Left forelimb (tissue), 1 donor: ENCODE measurements at regions not wholly inside any gene's neighbourhood (a gene's known extent, or its start where the extent isn't known, plus 50 kb on each side); places are given as distances from the start of the nearest gene placed in this dataset.
"Not testable (repeated sequence)": the region's sequence is repeated elsewhere in the genome, so short reads cannot be mapped to it uniquely, and the experiment has no call there.

Experiments used
- DNase-seq: peaks from one replicate; pipeline ENCODE4 v3.0.0-alpha.2; 2018; ENCODE audit warnings: low spot score

DNA sequence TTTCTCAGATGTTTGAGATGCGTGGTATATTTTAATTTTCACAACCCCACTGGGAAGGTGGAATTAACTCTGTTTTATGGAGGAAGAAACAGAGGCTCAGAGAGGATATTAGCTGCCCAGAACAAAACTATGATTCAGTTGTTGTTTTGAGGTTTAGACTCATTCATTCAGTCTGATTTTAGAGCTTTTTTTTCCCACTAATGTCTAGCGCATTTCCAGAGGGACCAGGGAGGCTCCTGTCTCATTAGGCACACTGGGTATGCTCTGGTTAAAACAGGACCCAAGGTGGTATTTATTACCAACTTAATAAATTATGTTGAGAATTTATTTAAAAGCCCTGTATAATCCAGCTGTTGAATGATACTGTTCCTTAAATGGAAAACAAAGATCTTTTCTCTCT lies 272.0 kb upstream of the RGMA start:
- no peak for DNase-seq

DNA sequence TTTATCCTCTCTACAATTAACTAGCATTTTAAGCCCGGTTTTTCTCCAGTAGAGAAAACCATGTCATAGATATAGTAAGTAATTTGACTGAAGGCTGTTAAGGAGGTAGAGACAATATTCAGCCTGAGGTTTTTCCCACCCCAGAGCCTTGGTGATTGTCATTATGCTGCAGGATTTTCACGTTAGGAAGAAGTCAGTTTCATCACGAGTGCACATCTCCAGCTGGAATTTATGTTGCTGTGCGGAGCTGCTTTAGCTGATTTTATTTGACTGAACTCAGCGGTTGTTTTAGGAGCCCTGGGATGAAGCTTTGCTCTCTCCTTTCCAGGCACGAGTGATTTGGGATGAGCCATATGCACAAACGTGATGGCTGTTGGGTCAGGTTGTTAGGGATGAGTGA lies 271.3 kb upstream of the RGMA start:
- no peak for DNase-seq

DNA sequence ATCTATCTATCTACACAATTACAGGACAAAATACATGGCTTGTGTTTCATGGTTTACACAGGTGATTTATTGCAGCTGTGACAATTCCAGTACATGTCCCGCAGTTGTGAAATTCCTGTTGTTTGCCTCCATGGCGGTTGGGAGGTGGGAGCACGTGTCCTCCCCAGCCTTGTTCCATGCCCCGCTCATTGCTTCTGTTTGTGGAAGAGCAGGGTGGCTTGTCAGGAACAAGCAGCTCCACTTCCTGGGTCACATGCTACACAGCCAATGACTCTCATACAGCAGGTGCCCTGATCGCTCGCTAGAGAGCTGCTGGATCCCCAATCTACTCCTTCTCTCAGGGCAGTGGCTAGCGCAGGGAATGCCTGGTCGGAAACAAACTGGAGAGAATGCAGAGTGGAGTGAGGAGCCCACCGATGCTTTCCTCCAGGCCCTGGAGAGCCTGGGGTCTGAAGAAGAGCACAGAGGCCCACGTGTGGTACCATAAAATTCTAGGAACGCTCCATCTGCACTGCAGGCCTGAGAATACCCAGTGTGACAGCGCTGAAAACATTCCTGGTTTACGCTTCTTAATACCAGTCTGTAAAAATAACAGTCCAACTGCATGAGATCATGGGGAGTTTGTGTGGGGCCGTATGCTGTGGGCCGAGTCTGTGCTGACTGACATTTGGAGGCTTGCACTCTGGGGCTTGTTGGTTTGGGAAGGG lies 270.6 kb upstream of the RGMA start:
- no peak for DNase-seq

DNA sequence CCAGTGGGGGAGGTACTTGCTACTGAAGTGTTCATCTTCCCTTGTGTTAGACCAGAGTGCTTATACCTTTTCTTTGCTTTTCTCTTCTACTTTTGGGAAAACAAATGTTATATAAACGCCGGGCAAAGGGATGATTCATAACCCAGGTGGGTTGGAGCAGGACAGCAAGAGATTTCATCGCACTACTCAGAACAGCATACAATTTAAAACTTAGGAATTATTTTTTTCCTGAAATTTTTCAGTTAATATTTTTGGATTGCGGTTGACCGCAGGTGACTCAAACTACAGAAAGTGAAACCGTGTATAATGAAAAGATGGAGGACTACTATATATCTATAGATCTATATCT lies 270.0 kb upstream of the RGMA start:
- no peak for DNase-seq

DNA sequence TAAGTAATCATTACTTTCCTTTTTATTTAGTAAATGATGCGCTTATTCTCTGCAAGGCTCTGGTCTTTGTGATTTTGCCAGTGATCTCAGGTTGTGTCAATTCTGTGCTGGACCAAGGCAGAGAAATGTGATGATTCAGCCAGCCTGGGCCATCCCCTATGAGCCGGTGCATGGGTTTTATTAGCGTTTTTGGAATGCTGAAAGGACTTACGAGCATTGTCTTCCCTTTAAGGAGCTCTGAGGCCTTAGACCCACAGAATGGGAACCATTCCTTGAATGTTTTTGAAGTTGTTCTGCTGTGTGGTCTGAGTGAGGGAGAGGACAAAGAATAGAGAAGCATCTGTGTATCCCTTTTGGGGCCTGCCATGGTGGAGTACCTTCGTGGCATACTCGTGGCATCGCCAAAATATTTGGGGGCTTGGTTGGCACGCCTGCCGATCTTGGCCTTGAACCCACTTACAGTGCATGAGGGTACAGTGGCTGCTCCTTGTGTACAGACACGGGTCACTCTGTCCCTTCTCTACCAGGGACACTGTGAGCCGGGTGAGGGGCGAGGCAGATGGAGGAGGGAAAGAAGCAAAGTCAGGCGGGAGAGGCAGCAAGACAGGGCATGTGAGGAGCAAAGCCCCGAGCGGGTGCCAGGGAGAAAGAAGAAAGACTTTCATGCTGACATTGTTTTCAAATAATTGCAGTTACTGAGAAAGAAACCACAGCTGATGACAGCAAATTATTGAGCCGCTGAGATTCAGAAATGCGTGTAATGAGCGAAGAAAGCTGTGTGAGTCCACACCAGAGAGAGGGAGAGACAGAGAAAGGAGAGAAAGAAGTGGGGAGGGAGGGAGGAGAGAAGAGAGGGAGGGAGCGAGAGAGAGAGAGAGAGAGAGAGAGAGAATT lies 269.4 kb upstream of the RGMA start:
- no peak for DNase-seq

DNA sequence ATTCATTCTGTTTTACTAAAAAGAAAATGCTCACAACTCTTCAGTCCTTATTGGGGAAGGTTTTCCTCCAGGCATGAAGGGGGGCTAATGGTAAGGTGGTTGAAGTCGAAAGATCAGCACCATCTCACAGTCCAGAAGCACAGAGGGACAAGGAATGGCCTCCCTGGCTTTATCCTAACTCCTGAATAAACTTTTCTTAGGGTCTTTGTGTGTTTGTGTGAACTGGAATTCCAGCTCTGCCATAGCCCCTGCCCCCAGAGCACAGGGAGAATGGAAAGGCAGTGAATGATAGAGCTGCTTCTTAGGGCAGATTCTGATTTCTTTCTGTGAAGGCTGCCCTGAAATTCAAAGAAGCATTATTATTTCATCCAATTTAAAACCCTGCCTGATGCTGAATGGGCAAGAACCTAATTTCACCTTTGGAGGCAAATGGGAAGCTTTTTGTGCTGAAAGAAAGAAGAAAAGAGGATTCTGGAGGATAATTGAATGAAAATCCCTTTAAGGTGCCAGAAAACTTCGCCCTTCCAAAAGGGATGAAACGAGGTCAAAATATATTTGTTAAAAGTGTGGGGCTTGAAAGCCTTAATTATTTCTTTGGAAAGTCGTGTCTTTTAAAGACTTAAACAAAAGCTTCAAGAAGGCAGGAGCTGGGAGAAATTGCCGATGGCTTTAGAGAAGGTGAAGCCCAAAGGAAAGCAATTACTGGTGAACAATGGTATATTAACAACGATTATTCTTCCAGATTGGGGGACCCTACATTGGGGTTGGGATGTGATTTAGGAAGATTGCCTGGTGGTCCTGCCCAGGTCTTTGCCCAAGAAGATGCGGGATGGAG lies 259.9 kb upstream of the RGMA start:
- no peak for DNase-seq

DNA sequence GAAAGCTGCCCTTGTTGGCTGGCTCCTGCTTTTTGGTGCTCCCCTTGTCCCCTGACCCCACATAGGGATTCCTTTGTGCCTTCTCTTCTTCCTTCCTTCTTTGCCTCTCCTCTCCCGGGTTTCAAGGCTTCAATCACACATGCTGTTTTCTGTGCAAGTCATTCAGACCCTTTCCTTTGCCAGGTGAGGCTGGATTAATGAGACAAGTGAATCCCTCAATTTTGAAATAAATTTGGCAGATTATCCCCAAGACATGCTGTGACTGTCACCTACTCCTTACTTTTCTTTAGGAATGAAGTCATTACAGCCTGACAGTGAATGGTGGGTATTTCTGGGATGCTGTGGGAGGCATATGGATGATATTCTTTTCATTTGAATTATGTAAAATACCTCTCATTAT lies 259.0 kb upstream of the RGMA start:
- no peak for DNase-seq

DNA sequence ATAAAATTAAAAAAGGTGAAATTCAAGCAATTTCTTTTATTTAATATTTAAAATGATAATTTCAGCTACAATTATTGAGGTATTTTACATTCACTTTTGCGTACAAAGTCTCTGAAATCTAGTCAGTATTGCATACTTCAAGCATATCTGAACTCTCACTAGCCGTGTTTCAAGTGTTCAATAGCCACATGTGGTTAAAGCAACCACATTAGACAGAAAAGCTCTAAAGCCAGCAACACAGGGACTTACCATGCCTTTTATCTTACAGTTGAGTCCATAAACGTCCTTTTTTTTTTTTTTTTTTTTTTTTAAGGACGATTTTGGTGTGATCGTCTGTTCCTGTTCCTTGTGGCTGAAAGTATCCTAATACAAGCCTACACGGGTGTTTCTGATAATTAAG lies 257.0 kb upstream of the RGMA start:
- DNase-seq = no peak

DNA sequence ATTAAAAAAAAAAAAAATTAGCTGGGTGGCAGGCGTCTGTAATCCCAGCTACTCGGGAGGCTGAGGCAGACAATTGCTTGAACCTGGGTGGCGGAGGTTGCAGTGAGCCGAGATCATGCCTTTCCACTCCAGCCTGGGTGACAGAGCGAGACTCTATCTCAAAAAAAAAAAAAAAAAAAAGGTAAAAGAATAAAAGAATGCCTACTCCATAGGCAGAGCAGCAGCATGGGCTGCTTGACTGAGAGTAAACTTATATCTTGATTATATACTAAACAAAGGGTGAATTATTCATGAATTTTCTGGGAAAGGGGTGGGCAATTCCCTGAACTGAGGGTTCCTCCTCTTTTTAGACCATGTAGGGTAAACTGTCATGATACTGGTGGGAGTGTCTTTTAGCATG lies 254.4 kb upstream of the RGMA start:
- not testable (repeated sequence) for DNase-seq

DNA sequence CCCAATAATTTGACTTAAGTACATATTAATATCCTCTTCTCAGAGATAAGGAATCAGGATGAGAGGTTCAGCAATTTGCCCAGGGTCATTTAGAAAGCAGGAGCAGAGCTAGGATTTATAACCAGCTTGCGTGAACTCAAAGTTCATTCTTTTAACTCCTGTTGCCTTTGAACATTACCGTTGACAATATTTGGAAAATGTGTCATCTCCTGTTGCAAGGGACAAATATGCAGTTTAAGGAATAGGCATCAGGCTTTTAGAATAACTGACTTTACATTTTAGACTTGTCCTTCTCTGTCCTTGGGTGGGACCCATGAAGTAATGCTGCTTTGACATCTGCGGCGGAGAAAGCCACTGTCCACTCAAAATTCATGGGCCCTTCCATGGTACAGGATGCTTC lies 252.2 kb upstream of the RGMA start:
- DNase-seq = no peak

DNA sequence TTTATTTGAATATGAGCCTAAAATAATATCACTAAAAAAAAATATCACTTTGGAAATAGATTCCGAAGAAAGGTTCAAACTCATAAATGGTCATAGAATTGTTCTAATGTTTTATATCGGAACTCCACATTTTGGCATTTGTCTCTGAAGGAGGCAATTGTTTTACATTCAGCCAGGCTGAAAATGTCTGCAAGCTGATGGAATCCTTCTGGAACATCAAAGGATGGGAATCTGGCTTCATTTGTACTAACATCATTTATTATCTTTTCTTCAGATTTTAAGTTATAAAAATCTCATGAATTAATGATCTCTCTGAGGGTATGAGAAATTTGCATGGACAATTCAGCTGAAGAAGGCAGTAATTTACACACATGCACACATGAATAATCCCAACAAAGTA lies 251.4 kb upstream of the RGMA start:
- DNase-seq = no peak

DNA sequence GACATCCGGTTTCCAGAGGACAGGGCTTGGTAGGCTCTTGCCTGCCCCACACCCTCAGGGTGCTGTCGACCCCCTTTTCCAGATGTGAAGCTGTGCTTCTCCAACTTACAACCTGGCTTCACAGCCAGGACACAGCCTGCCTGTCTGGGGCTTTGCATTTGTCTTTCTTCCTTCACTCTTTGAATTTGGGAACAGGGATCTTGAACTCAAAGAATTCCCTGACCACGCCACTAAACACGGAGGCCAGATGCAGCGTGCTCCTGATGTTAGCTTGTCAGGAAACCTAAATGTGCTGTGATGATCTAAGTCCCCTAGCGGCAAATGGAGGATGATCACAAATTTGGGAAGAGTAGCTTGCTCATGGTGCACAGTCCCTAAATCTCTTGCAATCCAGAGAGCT lies 244.8 kb upstream of the RGMA start:
- no peak for DNase-seq

DNA sequence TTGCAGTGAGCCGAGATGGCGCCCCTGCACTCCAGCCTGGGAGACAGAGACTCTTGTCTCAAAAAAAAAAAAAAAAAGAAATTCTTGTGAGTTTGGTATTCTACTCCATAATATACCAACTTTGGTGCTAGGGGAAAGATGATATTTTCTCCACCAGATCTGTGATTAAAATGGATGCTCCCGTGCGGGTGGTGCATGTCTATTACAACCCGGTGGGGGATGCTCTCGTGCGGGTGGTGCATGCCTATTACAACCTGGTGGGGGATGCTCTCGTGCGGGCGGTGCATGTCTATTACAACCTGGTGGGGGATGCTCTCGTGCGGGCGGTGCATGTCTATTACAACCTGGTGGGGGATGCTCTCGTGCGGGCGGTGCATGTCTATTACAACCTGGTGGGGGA lies 244.1 kb upstream of the RGMA start:
- DNase-seq = not testable (repeated sequence)

DNA sequence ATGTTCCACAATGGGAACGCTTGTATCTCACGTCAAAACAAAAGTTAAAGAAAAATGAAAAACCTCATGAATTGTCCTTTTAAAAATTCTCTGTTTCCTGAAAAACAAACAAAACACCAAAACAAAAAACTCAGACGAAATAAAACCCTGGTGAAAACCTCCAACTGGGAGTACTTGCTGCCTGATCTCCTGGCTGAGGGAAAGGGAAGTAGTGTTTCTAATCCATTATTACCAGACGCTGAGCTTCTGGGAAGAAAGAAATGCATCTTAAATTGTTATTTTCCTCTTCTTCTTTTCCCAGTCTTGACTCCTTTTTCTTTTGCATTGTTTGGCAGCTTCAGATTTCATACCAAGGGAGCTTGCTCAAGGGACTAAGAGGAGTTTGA lies 243.2 kb upstream of the RGMA start:
- no peak for DNase-seq

DNA sequence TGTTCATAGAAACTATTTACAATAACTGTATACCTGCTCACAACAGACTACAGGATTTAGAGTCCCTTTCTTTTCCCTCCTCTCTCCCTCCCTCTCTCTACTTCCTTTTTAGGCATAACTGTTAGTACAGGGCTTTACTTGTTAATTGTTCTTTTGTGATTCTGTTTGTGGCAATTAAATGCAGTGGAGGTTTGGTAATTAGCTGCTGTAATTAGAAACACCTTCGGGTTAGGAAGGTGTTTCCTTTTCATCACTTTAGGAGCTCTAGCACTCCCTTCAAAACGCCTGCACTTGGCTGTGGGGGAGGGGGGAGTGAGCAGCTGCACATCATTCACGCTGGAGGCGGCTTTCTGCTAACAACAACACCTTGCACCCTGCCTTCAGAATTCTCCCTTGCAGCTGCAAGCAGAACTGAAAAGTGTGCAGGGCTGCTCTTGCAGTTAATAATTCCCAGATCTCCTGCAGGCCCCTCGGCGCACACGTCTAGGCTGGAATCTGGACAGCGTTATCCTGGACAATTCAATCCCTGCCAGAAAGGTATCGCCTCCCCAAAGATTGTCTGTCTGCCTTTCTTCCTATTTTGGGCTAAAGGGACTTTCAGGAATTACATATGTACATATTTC lies 242.6 kb upstream of the RGMA start:
- DNase-seq = peak; percentile 73

DNA sequence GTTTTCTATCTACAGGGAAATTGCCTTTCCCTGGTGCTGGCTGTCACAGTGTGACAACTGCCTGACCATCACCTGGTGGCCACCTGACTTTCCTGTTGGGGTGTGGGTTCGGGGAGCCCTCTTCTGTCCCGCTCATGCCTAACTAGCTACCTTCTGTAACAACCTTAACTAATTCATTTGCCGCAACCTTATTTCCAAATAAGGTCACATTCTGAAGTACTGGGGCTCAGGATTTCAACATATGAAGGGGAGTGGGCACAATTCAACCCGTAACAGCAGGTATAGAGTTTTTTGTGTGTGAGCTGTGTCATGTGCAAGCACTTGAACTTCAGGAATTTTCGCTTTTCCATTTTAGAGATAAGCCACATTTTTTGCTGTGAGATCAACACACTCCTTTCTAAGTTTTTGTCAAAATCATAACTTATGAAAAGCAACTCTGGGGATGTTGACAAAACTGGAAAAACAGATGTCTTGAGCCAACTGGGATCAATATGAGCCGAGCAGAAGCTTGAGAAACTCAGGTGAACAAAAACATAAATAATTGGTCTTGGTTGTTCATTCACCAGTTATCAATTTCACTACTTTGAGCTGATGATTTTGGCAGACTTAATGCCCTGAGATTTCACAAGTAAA lies 242.0 kb upstream of the RGMA start:
- no peak for DNase-seq

DNA sequence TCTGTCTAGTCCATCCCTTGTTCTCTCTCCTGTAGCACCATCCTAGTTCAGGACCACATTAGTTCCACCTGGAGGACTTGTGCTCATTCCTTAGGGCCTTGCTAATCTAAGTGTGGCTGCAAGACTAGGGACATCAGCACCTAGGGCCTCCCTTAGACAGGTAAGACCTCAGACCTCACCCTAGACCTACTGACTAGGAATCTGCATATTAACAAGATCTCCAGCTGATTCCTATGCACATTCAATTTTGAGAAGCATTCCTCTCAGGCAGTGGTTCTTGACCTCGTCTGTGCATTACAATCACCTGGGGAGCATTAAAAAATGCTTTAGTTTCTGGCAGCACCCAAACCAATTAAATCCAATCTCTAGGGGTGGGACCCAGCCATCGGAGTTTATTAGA lies 238.4 kb upstream of the RGMA start:
- DNase-seq = no peak

DNA sequence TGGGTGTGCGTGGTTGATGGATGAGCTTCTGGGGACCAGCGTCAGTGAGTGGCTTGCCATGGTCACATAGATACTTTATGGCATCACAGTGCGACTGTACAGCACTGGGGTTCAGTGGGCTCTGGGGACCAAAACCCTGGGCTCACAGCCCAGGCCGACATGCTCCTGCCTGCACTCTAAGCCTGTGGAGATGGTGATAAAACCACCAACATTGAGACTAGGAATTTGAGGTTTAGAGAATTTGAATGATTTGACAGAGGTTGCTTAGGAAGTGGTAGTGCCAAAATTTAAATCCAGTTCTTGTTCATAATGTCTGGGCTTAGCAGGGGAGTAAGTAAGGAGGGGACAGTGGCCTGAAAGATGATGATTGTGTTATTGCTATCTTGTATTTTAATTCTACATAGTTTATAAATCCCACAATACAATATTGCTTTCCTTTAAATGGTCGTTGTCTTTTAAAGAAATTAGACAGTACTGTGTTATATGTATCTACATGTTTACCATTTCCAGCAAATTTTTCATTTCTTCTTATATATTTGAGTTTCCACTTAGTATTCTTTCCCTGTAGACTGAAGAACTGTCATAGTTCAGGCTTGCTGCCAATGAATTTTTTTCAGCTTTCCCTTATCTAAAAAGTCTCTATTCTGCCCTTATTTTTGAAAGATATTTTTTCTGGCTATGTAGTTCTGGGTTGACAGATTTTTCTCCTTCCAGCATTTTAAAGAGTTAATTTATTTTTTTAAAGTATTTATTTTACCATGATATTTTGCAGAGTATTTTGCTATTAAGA lies 235.4 kb upstream of the RGMA start:
- no peak for DNase-seq

DNA sequence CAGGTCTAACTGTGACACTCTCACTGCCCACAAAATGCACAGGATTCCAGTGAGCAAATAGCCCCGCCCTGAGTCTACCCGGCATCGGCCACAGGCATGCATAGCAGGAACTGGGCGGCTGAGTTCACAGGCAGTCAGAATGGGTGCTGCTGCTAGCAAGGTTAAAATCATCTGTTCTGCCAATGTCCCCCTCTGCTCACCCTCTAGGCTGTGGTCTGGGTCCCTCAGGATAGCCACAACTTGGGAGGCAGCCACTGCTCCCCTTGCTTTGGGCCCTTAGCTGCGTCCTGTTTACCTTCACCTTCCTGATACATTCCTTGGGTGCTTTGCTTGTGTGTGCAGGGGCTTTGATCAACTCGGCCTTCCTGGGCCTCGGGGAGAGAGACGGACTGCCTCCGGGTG lies 232.9 kb upstream of the RGMA start:
- no peak for DNase-seq

DNA sequence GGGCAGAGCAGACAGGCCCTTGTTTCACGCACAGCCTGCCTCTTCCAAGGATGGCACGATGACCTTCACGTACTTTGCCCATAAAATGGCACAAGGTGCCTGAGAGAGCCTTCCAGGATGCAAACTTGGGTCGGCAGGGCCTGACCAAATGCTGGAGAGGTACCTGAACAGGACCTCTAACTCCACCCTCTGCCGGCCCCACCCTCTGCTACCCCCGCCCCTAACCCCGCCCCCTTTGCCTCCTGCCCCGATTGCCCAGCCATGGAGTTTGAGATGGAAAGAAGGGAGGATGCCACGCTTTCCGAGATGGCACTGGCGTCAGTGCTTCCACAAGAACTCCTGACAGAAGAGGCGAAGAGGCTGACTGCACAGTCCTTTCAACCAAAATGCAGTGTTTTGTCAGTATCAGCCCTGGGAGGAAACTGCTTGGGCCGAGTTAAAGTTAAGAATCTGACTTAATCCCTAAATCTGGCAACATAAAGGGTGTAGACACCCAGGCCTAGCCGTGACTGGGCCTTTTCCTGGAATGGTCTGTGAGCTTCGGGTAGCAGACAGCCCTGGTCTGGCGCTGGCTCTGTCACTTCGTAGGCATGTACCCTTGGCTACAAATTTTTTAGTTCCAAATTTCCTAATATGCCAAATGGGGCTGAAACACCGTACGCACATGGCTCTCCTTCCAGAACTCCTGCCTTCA lies 230.3 kb upstream of the RGMA start:
- no peak for DNase-seq
